Hepatocyte (in vitro differentiated cells): ENCODE measurements at regions not wholly inside any gene's neighbourhood (a gene's known extent, or its start where the extent isn't known, plus 50 kb on each side); places are given as distances from the start of the nearest gene placed in this dataset.

Experiments
- EZH2 ChIP-seq: fragments of 200-600 bp; sonication (generic); IDR thresholded peaks from 2 replicates; pipeline ENCODE4 v1.6.1; 2016; ENCODE audit warnings: antibody characterized with exemption, mild to moderate bottlenecking, borderline replicate concordance
- EZH2phosphoT487 ChIP-seq: fragments of 200-600 bp; sonication (generic); IDR thresholded peaks from one replicate; pipeline ENCODE4 v1.6.1; 2018; ENCODE audit warnings: antibody characterized with exemption, mild to moderate bottlenecking, low read depth, moderate library complexity; ENCODE audit not compliant: unreplicated experiment, severe bottlenecking

- TF ChIP-seq EZH2, result no peak
- TF ChIP-seq EZH2phosphoT487, result no peak
These were observed 181.9 kb upstream of the KIF2B start for GRCh38 chr17:53640808-53641207.
